Stimulated activated CD8-positive, alpha-beta memory T cell treated with anti-CD3 and anti-CD28 coated beads, Interleukin-12 subunit alpha, Interleukin-12 subunit beta, amount 100 ng/mL, for 4 hours (primary cell): ENCODE measurements at regions not wholly inside any gene's neighbourhood (a gene's known extent, or its start where the extent isn't known, plus 50 kb on each side); places are given as distances from the start of the nearest gene placed in this dataset.

Source experiments
- DNase-seq: peaks from one replicate; pipeline ENCODE4 v3.0.0-alpha.2; 2020; ENCODE audit warnings: low read depth

DNA sequence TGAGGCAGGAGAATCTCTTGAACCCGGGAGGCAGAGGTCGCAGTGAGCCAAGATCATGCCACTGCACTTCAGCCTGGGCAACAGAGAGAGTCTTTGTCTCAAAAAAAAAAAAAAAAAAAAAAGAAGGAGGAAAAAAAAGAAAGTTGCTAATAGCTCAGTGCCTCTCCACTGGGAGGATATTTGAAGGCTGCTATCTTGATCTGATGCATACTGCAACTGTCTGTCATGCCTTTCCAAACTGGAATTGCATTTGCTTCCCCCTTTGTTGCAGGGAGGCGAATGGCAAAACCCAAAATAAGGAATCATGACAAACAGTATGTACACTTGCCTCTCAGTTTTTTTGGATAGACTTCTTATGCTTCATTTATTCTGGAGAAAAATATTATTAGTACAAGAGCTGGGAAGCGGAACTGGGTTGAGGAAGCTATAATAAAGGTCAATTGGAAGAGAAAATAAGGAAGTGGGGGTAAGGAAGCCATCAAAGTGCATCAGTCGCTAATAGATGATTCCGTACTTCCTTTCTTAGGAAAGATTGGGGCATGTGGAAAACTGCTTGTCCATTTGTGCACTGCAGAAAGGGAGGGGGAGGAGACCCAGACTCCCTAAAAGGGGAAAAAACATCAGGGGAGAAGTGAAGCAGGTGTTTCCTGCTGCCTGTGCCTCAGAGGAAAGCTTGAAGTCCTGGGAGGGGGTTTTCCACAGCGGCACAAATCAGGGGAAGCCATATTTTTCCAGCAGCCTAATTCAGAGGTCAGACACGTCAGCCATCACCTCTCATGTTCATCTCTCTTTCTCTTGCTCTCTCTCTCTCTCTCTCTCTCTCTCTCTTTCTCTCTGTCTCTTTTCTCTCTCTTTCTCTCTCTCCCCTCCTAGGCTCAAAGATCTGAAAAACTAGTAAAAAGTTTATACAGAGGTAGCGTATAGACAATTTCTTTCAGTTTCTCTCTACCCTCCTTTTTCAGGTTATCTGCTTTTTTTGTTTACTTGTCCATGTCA is 301.4 kb upstream of the TNP1 start:
- DNase-seq = no peak

DNA sequence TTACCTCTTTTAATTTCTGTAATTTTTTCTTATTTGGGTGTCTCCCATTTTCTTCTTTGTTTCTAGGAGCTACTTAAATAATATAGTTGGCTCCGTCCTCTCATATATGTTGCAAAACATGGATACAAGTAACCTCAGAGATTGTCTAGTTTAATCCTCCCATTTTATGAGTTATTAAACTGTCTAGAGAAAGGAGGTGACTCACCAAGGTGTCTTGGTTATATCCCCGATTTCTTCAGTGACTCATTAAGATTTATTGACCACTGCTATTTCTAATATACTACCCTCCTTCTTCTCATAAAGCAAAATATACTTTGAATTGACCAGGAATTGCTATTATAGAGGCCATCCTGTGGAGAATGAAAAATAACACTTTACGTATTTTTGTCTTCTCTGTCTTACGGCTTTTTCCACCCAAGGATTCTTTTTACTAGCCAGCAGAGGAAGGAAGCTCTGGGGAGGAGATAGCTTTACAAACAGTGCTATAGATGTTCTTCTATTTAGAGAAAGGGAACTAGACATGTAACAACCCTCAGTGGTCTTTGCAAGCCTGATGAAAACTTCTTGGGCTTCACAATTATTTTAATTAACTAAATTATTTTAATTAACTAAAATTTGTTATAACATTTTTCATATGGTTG is 300.4 kb upstream of the TNP1 start:
- DNase-seq = no peak

DNA sequence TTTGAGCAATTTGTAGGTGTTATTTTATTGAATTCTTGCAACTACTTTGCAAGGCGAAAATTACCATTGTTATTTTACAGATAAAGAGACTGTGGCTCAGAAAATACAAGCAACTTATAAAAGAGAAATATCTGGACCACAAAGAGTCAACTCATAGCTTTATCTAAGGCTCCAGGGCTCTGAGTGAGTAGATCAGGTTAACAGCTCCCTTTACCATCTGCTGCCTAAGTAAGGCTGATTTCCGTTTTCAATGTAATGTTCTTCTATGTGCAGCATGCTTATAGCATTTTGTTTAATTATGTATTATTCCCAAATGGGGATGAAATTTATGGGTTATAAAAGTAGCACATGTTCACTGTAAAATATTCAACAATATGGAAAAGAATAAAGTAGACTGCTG is 299.1 kb upstream of the TNP1 start:
- DNase-seq = no peak

DNA sequence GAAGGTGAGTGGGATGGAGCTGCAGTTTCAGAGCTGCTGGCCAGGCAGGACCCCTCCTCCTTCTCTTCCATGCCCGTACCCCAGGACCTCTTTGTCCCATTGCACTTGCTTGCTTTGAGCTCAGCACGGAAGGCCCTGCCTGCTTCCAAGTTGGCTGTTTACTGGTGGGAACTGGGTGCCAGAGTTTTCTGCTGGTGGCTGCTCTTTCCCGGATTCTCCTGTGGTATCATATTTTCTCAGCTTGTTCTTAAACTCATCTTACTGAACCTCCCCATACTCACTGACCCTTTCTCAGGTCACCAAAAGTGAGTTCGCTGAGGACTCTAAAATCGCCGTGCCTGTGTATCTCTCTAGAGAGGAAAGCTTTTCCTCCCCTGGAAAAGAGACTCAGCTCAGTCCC is 297.7 kb upstream of the TNP1 start:
- no peak for DNase-seq

DNA sequence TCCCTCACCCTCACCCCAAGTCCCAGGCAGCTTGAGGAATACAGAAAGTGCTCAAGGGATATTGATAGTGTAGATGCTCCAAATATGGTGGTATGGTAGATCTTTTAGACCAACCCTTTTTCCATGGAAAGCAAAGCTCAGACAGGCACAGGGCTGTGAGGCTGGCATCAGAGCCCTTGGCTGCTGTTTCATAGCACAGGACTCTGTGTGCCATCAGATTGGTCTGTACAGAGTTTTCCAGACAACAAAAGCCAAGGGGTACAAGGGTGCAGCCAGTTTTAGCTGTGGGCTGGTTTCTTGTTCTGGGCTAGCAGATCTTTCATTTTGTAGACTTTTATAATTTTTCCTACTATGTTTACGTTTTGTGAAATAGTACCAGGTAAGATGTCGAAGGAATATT is 296.9 kb upstream of the TNP1 start:
- no peak for DNase-seq

DNA sequence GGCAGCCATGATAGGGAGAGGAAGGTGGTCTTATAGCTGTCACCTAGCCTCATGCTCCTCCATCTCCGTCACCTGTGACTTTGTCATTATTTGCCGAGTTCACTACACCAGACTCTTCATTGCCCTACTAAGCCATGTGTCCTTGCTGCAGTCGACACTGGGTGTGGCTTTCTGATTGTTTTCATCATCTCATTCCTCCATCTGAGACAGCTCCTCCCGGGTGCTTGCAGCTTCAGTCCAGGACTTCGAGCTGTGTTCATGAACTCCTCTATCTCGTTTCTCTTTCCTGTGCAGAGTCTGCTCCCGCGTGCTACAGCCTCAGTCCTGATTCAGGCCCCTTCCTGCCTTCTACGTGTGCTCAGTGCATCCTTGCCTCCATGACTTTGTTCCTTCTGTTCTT is 295.1 kb upstream of the TNP1 start:
- DNase-seq = no peak

DNA sequence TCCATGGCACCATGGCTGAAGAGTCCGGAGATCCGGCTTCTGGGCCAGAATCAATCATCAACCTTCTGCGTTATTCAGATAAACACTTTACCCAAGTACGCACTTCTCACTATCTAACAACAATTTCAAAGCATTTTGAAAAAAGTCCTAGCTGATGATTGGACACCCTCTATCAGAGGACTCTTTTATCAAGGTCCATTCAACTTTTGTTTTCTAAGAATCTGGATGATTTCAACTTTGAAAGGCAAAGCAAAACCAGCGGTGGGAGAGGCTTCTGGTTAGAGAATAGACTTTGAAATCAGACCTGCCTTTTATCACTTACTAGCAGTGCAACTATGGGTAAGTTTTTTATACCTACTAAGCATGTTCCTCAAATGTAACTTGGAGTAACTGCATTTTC is 293.6 kb upstream of the TNP1 start:
- DNase-seq = no peak

DNA sequence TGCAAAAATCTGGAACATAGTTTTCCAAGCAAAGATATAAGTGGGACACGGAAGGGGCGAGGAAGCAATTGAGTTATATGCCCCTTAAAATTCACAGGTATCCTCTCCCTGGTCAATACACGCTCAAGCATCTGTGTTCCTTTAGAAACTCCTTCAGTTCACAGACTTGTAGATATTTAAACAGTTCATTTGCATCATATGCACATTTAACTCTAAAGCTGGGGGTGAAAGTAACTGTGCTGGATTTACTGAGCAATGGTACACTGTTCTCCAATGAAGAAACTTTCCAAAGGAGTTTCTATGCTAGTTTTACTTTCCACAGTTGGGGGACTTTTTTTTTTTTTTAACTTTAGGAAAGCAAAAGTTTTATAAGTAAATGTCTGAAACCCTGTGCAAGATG is 293.0 kb upstream of the TNP1 start:
- DNase-seq = no peak

DNA sequence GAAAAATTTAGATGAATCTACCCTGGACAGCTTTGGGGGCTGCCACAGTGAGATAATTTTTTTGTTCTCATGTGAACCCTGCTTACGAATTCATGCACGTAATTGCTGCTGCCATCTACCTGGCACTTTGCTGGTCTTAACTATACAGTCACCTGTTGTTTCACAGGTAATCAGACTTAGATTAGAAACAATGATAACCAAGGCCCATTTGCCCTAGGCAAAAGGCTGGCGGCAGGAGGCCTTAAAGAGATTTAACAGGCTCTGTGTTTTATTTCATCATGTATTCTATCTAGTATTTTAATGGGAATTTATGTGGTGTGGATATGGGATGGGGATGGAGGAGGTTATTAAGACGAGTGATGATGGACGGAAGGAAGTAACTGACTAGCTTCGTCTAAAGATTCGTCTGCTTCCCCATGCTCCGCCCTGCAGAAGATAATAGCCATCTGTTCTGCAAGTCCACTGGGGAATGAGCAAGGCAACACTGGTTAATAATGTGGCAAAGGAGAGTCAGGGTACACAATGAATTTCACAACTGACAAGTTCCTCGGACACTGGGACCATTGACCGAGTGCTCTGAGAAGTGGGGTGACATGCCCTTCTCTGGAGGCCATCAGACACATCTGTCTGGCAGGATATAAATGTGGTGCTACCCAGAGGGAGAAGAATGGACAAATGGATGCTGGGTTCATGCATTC is 291.8 kb upstream of the TNP1 start:
- no peak for DNase-seq

DNA sequence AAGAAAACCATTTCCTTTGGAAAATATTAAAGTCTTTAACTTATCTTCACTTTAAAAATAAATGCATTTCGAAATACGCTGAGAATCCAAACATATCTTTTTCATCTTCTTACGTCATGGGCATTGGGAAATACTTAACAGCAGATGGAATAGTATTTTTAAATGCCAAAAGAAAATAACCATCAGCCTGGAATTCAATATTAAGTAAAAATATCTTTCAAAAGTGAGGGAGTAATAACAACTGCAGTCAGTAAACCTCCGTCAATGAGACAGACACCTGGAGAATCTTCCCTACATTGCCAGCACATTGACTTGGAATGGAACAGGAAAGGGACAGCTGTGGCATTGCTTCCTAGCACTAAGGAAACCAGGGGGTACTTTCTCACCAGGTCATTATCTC is 290.4 kb upstream of the TNP1 start:
- DNase-seq = no peak

DNA sequence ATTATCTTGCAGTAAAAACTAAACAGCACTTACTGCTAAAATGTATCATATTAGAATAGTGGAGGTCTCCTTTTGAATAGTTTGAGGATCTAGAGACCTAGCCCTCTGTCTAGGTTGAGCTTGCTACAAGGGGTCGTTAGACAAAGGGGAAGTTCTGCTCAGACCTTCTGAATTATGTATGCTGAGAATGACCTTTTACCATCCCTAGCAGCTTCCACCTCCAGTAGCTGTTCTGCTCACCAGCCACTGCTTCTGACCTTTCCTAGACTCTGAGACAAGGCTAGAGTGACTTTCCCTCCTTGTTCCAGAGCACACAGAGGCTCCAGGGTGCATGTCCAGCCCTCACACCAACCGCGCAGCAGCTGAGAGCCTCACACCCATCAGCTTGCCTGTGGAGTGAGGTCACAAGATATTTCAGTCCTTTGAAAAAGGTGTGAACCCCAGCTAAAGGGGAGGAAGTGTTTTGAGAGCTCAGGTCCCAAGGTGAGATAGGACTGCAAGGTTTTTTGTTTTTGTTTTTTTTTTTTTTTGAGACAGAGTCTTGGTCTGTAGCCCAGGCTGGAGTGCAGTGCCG is 289.3 kb upstream of the TNP1 start:
- DNase-seq = no peak

DNA sequence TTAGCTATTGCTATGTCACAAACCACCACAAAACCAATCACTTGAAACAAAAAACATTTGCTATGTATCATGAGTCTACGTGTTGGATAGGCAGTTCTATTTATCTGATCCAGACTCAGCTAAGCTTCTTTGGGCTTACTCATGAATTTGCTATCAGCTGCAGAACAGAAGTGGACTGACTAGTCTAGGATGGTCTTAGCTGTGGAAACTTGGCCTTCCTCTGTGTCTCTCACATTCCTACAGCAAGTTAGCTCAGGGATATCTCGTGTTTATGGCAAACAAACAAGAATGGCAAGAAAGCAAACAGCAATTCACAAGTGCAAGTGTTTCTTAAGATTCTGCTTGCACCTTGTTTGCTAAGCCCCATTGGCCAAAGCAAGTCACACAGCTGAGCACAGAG is 288.0 kb upstream of the TNP1 start:
- no peak for DNase-seq

DNA sequence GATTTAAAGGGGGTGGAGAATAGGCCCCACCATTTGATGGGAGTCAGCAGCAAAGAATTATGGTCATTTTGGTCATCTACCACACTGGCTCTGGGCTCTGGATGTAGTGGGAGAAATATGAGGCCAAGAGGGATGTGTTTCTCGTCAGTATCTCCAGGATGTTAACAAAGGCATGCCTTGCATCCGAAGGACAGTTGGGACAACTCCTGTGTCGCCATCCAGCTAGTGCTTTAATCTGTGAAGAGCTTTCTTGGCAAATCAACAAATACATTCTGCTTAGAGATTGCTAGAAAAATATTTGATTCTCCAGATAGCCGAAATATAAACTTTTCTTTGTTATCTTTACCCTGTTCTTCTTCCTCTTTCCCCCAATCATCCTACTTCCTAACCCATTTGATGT is 287.1 kb upstream of the TNP1 start:
- no peak for DNase-seq

DNA sequence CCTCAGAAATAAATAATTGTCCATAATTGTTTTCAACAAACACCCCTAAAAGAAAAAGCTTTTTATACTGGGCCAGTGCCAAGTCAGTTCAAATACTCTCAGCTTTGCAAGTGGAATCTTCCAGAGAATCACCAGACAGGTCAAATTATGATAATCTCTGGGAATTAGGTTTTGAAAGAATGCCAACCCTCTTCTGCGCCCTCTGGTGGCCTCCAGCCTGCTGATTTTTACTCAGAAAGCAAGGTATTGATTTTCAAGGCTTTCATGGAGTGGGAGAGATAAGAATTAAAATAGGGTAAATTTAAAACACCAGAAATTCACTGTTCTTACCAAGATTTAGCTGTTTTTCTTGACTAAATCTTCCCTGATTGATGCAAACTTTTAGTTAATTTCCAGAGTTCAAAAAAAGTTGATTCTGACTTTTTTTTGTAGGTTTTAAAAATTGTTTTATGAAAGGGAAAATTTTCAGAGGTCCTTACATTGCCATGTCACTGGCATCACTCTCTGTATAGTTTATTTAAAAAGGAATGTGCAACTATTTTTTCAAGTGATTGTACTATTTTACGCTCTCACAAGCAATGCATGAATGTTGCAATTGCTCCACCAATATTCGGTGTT is 282.9 kb upstream of the TNP1 start:
- no peak for DNase-seq

DNA sequence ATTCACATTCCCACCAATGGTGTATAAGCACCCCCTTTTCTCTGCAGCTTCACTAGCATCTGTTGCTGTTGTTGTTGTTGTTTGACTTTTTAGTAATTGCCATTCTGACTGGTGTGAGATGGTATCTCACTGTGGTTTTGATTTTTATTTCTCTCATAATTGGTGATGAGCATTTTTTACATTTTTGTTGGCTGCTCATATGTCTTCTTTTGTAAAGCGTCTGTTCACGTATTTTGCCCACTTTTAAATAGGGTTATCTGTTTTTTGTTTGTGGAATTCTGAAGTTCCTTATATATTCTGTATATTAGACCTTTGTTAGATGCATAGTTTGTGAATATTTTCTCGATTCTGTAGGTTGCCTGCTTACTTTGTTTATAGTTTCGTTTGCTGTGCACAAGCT is 278.4 kb upstream of the TNP1 start:
- DNase-seq = no peak

DNA sequence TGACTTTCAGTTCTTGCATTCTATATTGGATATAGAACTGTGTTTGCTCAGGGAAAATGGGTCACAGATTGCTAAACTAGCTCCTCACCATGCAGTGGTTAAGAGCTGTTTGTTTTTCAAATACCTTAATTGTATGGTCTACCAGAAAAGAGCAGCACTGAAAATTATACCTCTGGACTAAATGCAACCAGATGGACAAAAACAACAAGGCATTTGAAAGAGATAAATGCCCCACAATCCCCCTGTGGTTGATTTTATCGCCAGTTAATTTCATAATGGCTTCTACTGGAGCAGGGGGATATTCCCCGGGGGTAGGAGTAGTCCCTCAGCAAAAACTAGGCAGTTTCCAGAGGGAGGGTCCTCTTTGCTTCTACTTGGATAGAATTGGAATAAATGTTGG is 267.9 kb upstream of the TNP1 start:
- DNase-seq = no peak

DNA sequence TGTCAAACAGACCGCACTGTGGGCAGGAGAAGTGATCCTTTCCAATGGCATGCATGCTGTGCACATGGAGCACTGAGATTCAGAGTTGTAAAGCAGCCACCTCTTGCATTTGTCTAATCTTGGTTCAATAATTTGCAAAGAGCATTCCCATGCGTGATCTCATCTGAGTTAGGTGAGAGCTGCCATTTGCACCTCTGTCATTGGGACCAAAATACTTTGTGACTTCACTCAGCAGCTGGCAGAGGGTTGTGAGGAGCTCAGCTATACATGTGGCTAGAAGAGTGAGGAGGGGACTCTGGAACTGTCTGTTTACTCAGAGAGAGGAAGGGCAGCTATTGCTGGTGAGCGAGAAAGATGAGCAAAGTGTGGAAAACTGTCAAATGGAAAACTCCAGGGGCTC is 265.1 kb upstream of the TNP1 start:
- no peak for DNase-seq

DNA sequence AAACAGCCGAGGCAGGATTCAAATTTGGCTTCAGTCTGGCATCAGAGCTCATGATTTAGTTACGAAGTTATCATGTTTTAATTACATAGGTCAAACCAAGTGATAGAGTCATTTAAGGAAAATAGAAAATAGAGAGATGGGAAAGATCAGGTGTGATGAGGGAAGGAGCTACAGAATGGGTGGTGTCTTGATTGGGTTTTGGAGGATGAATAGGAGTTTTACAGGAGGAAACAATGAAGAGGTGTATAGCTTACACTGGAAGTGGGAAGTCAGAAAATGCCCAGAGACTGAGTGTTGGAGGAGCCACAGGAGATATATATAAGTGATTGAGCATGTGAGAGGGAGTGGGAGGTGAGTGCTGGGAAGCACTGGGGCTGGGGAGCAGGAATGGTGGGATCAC is 264.2 kb upstream of the TNP1 start:
- no peak for DNase-seq

DNA sequence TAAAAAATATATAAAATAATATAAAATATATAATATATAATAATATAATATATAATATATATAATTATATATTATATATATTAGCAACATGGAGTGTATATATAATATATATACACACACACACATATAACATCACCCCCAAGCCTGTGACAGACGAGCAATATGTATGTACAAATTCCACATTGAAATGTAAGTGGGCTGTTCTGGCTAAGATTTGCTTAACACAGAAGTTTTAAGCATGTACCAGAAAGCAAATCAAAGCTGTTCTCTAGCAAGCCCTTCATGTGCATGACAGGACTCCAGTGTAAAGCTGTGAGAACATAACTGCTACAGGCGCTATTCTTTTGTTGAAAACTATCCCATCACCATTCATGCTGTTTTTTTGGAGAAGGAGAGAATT is 261.7 kb upstream of the TNP1 start:
- DNase-seq = no peak

DNA sequence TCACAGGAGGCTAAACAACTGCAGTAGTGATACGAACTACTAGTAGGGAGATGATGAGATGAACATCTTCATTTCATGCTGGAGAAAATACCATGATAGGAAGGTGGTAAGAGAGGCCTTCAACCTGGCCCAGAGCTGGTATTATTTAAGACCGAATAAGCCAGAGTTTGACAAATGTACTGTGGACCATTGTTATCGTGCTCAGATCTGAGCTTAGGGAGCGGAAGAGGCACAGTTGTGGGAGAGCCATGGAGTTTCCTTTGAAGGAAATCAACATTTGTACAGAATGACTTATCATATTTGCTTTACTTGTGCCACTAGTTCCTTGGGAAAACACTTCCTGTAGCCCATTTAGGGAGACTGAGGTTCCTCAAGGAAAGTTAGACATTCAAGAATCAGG is 260.6 kb upstream of the TNP1 start:
- no peak for DNase-seq

DNA sequence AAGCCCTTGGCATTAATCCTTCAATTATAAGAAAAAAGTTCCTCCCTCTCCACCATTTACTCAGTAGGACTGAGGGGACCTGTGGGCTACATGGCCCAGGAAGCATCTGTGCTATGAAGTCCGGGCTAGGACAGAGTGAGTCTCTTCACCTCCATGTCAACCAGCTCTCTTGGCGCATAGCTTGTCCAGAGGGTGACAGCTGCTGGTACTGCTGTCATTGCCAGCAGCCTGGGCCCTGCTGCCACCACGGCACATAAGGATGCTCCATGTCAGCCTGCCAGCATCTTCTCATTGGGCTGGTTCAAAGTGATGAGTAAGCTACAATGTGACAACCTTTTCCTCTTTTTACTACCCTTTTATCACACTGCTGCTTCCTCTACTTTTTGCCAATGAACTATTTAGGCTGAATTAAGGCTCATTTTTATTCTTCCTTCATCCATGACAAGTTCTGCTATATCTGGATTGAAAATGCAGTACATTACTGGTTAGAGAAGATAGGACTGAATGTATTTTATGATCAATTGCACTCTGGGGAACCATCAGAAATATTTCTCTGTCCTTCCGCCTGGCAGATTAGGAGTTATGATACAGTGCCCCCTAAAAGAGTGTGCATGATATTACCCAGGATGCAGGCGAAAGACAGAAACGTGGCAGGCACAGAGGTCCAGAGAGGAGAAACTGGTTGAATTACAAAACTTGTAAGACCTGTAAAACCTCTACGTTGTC is 258.9 kb upstream of the TNP1 start:
- DNase-seq = no peak

DNA sequence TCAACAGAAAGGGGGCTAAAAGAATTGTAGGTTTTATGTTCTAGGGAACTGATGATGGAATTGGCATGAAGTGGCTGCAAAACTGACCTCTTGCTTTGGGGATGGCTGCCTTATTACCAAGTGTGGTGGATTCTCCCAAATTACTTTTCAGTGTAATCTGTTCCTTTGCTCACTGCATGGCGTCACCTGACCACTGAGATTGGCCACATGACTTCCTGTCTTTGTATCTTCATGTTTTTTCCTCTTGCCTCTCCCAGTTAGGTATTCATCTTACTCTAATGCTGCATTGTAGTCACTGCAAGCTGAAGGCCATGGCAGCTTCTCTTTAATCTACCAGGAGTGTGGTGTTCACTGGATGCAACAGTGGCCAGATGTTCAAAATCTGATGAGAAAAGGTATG is 257.7 kb upstream of the TNP1 start:
- DNase-seq = no peak
